C4-2B (cell line): ENCODE measurements at regions not wholly inside any gene's neighbourhood (a gene's known extent, or its start where the extent isn't known, plus 50 kb on each side); places are given as distances from the start of the nearest gene placed in this dataset.

ENCODE experiments used
- CTCF ChIP-seq: fragments of 450-650 bp; conservative IDR thresholded peaks from 2 replicates; pipeline ENCODE4 v1.5.1; 2017; ENCODE audit warnings: mild to moderate bottlenecking
- ZFX ChIP-seq: fragments of 450-650 bp; IDR thresholded peaks from 2 replicates; pipeline ENCODE4 v1.6.1; 2017

DNA sequence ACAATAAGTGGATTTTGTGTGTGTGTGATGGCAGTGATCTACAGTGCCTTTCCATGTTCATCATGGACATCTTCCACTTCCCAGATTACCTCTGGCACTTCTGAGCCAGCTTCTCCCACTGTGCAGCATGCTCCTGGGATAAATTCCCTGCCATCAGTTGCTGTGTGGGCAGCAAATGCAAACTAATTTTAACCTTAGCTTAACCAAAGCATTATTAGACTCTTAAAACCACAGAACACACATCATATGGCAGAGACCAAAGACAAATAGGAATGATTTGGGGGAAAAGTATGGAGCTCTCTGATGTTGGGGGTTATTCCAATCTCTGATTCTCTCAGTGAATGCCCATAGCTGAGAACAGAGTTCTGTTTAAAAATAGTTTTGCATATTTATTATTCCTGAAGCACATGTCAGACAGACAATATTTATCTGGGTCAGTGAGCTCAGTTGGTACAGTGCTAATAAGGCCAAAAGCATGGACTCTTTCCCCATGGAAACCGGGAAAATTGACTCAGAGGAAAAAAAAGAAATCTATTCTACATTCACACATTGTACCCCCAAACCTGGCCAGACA, 567.4 kb downstream of the IQCM start:
- TF ChIP-seq ZFX, result no peak
- no peak for TF ChIP-seq CTCF
